Activated CD8-positive, alpha-beta memory T cell treated with anti-CD3 and anti-CD28 coated beads, Interleukin-2, amount 10 ng/mL, durations not matched to agents 7 days and 5 days (primary cell): ENCODE measurements at regions not wholly inside any gene's neighbourhood (a gene's known extent, or its start where the extent isn't known, plus 50 kb on each side); places are given as distances from the start of the nearest gene placed in this dataset.

ENCODE experiments used
- ATAC-seq: fragments of 150-1000 bp; cut with Tn5 transposase; one replicate; pipeline ENCODE4 v1.10.0; 2021; ENCODE audit warnings: moderate library complexity
- CTCF ChIA-PET: fragments of 350-600 bp; sonication (Branson Sonifier 250); formaldehyde crosslinking; loops from one replicate; lab custom pipeline; 2021; ENCODE audit warnings: antibody characterized with exemption; lab: Charles Lee
- DNase-seq: peaks from one replicate; pipeline ENCODE4 v3.0.0-alpha.2; 2020
- H3K27ac Mint-ChIP-seq: one replicate; pipeline ENCODE4 v1.8.0; 2021; ENCODE audit warnings: mild to moderate bottlenecking, mixed read lengths
- H3K27me3 Mint-ChIP-seq: one replicate; pipeline ENCODE4 v1.8.0; 2021; ENCODE audit warnings: mixed read lengths
- H3K36me3 Mint-ChIP-seq: one replicate; pipeline ENCODE4 v1.8.0; 2021; ENCODE audit warnings: mild to moderate bottlenecking, mixed read lengths
- H3K4me1 Mint-ChIP-seq: one replicate; pipeline ENCODE4 v1.8.0; 2021; ENCODE audit warnings: mixed read lengths
- H3K4me3 Mint-ChIP-seq: one replicate; pipeline ENCODE4 v1.8.0; 2021; ENCODE audit warnings: mild to moderate bottlenecking, moderate library complexity, mixed read lengths
- H3K9me3 Mint-ChIP-seq: one replicate; pipeline ENCODE4 v1.8.0; 2022; ENCODE audit warnings: low read depth, mixed read lengths

DNA sequence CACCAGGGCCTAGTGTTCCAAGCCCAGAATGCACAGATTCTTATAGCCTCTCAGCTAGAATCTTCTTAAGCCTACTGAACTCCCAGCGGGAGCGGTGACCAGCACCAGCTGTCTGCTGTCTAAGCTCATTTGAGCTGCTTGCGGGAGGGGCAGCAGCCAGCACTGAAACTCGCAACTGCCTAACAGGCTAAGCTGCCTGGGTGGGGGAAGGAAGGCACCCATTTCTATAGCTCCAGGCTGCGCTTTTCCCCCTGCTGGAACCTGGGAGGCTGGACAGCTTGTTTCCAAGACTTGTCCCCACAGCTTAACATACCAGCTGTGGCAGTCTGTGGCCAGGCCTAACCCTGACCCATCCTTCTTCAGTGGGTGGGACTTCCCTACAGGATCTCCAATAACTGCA, 512.9 kb downstream of the EFNA5 start:
- H3K36me3 Mint-ChIP-seq: no peaks in the 10 kb centered on the region
- no peak overlapping the region for H3K4me3 Mint-ChIP-seq
- CTCF ChIA-PET: no interaction called here
- H3K27me3 Mint-ChIP-seq: no peaks in the 10 kb centered on the region
- peaks cover 3% of the 10 kb centered on the region for H3K9me3 Mint-ChIP-seq
- H3K4me1 Mint-ChIP-seq: no peaks in the 10 kb centered on the region
- DNase-seq (no peak), ATAC-seq (no peak)
- H3K27ac Mint-ChIP-seq: no peak overlapping the region

DNA sequence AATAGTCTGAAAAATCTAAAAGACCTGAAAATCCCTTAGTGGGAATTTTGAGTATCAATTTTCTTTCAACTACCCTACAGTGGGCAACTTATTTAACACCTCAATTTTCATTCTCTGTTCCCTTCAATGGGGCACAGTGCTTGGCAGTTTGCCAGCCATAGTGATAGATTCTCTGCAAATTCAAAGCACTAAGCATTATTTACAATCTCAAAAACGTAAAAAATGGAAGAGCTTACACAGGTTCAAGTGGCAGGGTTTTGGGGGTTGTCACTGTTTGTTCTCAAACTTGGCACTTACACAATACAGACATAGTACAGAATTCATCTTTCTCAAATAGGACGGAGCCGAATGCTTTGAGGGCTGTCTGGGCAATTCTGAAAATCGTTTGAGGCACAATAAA, 515.0 kb downstream of the EFNA5 start:
- Mint-ChIP-seq H3K27ac (no peak overlapping the region), H3K9me3 (peaks cover 3% of the 10 kb centered on the region), H3K4me3 (no peak overlapping the region), H3K27me3 (no peaks in the 10 kb centered on the region), H3K4me1 (no peaks in the 10 kb centered on the region), H3K36me3 (no peaks in the 10 kb centered on the region)
- ATAC-seq (no peak), DNase-seq (no peak)
- CTCF ChIA-PET: no interaction called here

DNA sequence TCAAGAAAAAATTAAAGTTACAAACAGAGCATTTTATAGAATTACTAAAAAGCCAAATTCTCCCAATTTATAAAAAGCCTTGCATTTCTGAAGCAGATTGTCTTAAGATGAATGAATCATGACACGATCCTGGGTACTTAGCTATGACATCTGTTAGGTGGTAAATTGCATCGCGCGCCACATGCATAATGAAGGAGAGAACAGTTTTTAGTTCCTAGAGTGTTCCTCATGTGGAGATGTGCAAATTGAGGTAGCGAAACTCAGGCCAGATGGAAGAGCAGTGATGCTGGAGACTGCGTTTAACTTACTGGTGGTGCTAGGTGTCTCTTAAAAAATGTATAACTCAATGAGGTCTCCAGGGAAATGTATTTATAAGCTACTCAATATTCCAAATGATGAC, 516.1 kb downstream of the EFNA5 start:
- DNase-seq (no peak), ATAC-seq (no peak)
- H3K9me3 Mint-ChIP-seq: peaks cover 3% of the 10 kb centered on the region
- no peaks in the 10 kb centered on the region for H3K4me1 Mint-ChIP-seq
- H3K36me3 Mint-ChIP-seq: no peaks in the 10 kb centered on the region
- no peak overlapping the region for H3K4me3 Mint-ChIP-seq
- no peaks in the 10 kb centered on the region for H3K27me3 Mint-ChIP-seq
- CTCF ChIA-PET: no interaction called here
- no peak overlapping the region for H3K27ac Mint-ChIP-seq

DNA sequence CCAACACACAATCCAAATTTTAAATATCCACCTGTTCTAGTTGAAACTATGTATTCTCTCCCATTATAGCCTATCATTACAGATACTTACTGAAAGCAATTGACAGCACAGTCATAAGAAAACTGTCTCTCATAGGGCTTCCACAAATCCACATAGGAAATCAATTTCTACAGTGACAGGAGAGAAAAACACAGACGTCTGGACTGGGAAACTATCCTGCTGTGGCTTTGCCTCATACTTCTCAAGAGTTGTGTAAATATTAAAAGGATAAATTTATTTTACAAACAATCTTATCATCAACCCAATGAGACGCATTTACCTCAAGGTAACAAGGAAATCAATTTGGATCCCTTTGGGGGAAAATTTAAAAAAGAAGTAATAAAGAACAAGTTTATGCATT, 517.5 kb downstream of the EFNA5 start:
- Mint-ChIP-seq H3K4me1 (no peaks in the 10 kb centered on the region), H3K36me3 (no peaks in the 10 kb centered on the region)
- CTCF ChIA-PET: no interaction called here

DNA sequence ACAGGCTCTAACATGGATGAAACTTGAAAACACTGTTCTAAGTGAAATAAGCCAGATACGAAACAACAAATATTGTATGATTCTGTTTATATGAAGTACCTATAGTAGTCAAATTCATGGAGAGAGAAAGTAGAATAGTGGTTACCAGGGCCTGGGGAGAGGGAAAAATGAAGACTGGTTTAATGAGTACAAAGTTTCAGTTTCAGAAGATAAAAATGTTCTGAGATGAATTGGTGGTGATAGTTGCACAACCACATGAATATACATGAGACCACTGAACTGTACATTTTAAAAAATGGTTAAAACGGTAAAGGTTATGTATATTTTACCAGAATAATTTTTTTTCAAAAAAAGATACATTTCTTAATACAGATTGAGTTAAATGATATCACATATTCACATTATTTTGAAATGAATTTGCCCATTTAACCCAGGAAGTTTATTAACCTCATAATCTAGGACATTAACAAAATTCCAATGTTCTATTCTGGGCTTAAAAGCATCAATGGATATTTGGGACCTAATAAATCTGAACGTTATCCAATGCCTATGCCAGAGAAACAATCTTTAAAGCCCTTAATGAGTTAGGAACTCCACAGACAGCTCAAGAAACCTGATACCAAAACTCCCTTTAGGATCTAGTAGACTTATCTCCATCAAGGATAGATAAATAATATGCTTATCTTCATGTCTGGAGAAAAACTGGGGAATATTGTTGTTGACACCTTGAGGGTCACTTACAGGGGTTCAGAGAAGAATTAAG, 521.3 kb downstream of the EFNA5 start:
- no peaks in the 10 kb centered on the region for H3K27me3 Mint-ChIP-seq
- H3K4me3 Mint-ChIP-seq: no peak overlapping the region

More for the DNA sequence above, 517.5 kb downstream of the EFNA5 start:
- H3K27me3 Mint-ChIP-seq: no peaks in the 10 kb centered on the region
- peaks cover 2% of the 10 kb centered on the region for H3K9me3 Mint-ChIP-seq
- no peak for ATAC-seq
- H3K27ac Mint-ChIP-seq: no peak overlapping the region
- DNase-seq: no peak
- no peak overlapping the region for H3K4me3 Mint-ChIP-seq

DNA sequence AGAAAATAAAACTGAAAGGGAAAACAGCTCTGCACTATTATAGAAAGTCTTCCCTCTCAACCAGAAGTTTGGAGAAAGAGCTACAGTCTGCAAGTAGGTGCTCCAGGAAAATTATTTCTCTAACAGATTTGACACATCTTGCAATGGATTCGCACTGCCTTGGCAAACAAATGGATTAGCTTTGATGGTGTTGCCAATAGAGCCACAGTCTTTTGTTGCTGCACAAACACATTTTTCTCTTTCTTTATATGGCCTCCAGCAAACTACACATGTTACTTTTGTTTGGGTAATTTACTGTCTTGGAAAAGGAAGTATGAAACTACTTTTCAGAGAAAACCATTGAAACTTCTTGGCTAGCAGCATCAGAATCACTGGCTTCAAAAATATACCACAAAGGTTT, 523.1 kb downstream of the EFNA5 start:
- H3K4me3 Mint-ChIP-seq: no peak overlapping the region
- CTCF ChIA-PET: no interaction called here
- no peaks in the 10 kb centered on the region for H3K27me3 Mint-ChIP-seq
- ATAC-seq: no peak
- H3K36me3 Mint-ChIP-seq: no peaks in the 10 kb centered on the region
- H3K9me3 Mint-ChIP-seq: peaks cover 2% of the 10 kb centered on the region
- no peak for DNase-seq
- no peaks in the 10 kb centered on the region for H3K4me1 Mint-ChIP-seq
- H3K27ac Mint-ChIP-seq: no peak overlapping the region

More for the DNA sequence above, 521.3 kb downstream of the EFNA5 start:
- CTCF ChIA-PET: no interaction called here
- ATAC-seq (no peak), DNase-seq (no peak)
- Mint-ChIP-seq H3K4me1 (no peaks in the 10 kb centered on the region), H3K9me3 (peaks cover 2% of the 10 kb centered on the region), H3K36me3 (no peaks in the 10 kb centered on the region), H3K27ac (no peak overlapping the region)

DNA sequence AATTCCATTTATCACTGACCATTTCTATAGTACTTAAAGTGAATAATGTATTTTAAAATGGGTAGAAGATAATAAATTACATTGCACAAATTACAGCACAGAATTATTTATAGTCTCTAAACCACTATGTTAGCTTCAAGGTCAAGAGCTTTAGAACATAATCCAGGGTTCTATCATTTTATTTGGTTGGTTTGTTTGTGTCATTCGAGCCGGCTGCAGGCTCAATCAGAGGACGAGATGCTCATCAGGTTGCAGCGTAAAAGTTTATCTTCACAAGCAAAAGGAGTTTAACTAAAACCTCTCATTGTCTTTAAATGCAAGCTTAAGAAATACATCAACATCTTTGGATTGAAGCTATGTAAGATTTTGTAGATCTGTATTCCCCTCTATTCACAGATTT, 523.8 kb downstream of the EFNA5 start:
- H3K27me3 Mint-ChIP-seq: no peaks in the 10 kb centered on the region
- H3K36me3 Mint-ChIP-seq: no peaks in the 10 kb centered on the region
- DNase-seq (no peak), ATAC-seq (no peak)
- CTCF ChIA-PET: no interaction called here
- no peak overlapping the region for H3K4me3 Mint-ChIP-seq
- H3K27ac Mint-ChIP-seq: no peak overlapping the region
- no peaks in the 10 kb centered on the region for H3K4me1 Mint-ChIP-seq
- peaks cover 2% of the 10 kb centered on the region for H3K9me3 Mint-ChIP-seq

DNA sequence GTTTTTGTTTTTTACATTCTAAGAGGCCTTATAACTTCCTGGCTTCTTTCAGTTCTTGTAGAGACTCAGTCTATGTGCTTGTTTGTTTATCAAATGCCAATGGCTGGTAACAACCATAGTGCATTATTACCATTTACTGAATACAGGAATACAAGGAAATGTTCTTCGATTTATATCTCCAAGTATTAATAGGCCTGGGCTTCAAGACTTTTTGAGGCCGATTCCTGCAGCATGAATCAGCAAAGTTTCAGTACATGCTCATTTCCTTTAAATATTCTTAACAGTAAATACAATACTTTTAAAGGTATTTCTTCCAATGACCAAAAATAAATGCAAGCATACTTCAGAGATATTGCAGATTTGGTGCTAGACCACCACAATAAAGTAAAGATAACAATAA, 535.3 kb downstream of the EFNA5 start:
- Mint-ChIP-seq H3K36me3 (no peaks in the 10 kb centered on the region), H3K4me3 (no peak overlapping the region), H3K27me3 (no peaks in the 10 kb centered on the region), H3K27ac (no peak overlapping the region), H3K4me1 (no peaks in the 10 kb centered on the region), H3K9me3 (peaks cover 5% of the 10 kb centered on the region)
- ATAC-seq: no peak
- CTCF ChIA-PET: no interaction called here
- DNase-seq: no peak

DNA sequence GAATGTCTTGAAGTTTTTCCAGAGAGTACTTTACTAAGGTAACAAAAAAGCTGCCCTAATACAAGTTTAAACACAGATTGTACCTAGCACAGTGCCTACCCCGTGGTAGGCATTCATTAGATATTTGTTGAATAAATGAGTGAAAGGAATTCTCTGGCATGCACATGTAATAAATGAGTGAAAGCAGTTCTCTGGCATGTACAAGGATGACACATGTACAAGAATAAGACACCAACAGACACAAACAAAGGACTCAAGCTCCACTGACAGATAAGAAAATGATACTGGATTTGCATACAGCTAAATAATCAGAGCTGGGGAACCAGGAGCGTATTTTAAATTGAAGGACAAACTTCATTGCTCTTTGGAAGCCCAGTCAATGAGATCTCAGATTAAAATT, 535.8 kb downstream of the EFNA5 start:
- DNase-seq: no peak
- Mint-ChIP-seq H3K27me3 (no peaks in the 10 kb centered on the region), H3K4me3 (no peak overlapping the region), H3K9me3 (peaks cover 2% of the 10 kb centered on the region), H3K27ac (no peak overlapping the region), H3K4me1 (no peaks in the 10 kb centered on the region), H3K36me3 (no peaks in the 10 kb centered on the region)
- CTCF ChIA-PET: no interaction called here
- no peak for ATAC-seq

DNA sequence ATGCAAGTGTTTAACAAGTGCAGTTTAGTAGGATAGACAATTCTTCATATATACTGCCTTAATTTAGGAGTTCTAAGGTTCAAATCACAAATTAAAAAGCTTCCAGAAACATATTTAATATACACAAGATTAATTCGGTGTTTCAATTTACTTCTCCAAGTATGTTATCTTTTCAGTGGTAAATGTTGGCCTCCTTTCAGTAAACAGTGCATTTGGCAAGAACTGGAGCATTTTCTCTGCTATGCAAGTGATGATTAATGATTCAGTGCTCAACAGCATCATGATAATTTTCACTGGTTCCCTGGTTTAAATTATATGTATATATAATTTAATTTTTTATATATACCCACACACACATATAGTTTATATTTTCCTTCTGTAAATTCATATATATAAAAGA, 541.7 kb downstream of the EFNA5 start:
- Mint-ChIP-seq H3K36me3 (no peaks in the 10 kb centered on the region), H3K27me3 (no peaks in the 10 kb centered on the region), H3K27ac (no peak overlapping the region), H3K9me3 (peaks cover 2% of the 10 kb centered on the region), H3K4me3 (no peak overlapping the region), H3K4me1 (no peaks in the 10 kb centered on the region)
- ATAC-seq (no peak), DNase-seq (no peak)
- CTCF ChIA-PET: no interaction called here

DNA sequence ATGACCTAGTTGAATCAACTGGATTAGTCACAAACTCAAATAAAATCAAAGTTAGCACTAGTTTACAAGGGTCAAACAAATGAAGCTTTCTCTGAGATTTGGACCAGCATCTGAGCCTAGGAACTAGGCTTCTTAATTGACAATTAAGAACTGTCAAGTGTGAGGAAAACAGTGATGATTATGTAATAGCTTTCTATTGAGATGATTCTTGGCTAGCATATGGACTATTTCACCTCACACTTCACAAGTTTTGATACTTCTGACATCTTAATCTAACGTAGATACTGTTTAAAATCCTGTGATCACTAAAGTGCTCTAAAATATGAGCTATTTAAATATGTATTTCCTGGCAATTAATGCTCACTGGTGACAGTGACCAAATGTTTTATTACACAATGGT, 542.9 kb downstream of the EFNA5 start:
- CTCF ChIA-PET: no interaction called here
- H3K9me3 Mint-ChIP-seq: peaks cover 2% of the 10 kb centered on the region
- no peak overlapping the region for H3K4me3 Mint-ChIP-seq

DNA sequence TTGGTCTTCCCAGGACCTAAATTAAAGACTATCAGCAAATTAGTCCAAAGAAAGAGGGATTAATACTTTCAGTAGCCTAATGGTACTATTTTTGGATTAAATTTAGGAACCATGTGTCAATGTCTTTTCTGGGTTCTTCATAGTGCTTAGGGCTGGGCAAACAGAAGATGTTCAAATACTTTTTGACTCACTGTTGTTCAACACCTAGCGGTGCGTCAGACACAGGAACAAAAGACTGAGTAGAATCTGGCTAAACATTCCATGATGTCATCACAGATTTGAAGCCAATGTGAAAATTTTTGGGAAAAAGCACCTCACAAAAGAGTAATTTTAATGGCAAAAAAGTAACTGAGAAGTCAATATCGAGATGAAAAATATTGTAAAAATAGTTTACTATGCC, 544.4 kb downstream of the EFNA5 start:
- H3K4me1 Mint-ChIP-seq: no peaks in the 10 kb centered on the region
- no peaks in the 10 kb centered on the region for H3K36me3 Mint-ChIP-seq
- DNase-seq: no peak
- ATAC-seq: no peak
- no peak overlapping the region for H3K27ac Mint-ChIP-seq
- no peaks in the 10 kb centered on the region for H3K9me3 Mint-ChIP-seq
- CTCF ChIA-PET: no interaction called here
- no peak overlapping the region for H3K4me3 Mint-ChIP-seq
- H3K27me3 Mint-ChIP-seq: no peaks in the 10 kb centered on the region

More for the DNA sequence above, 542.9 kb downstream of the EFNA5 start:
- ATAC-seq: no peak
- Mint-ChIP-seq H3K27me3 (no peaks in the 10 kb centered on the region), H3K4me1 (no peaks in the 10 kb centered on the region), H3K36me3 (no peaks in the 10 kb centered on the region), H3K27ac (no peak overlapping the region)
- no peak for DNase-seq

DNA sequence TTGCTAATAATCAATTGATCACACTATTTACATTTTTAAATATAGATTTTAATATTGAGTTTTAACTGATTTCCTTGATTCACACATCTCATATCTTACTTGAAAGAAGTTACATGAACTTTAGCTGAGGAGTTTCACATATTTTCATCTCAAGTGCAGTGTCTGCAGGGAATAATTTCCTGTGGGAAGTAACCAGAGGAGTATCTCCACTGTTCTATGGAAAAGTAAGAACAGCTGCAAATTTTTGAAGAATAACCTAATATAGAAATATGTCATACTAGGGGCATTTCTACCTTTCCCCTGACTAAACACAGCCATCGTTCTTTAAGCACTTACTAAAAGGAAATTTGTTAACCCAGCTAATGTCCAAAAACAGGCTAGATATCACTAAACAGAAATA, 546.4 kb downstream of the EFNA5 start:
- CTCF ChIA-PET: no interaction called here
- ATAC-seq: no peak
- no peaks in the 10 kb centered on the region for H3K4me1 Mint-ChIP-seq
- no peaks in the 10 kb centered on the region for H3K36me3 Mint-ChIP-seq
- H3K9me3 Mint-ChIP-seq: no peaks in the 10 kb centered on the region
- no peak for DNase-seq
- no peak overlapping the region for H3K4me3 Mint-ChIP-seq
- no peak overlapping the region for H3K27ac Mint-ChIP-seq
- H3K27me3 Mint-ChIP-seq: no peaks in the 10 kb centered on the region

DNA sequence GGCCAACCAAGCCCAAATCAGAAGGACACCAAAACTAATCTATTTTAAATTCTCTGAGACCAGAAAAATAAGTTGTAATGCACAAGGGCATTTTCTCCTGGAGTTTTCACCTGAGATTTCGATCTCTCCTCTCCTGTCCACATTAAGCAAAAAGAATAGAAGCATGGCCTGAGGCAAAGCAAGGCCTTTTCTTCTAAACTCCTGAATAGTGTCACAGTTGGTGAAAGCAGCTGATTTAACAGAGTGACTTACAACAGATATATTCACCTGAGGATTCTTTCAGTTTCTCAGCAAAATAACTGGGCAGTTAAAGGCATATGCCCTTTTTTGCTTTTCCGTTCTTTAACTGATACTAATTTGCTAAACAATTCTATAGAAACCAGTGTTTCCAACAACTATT, 547.7 kb downstream of the EFNA5 start:
- no peak overlapping the region for H3K27ac Mint-ChIP-seq
- no peaks in the 10 kb centered on the region for H3K27me3 Mint-ChIP-seq
- ATAC-seq: no peak
- H3K4me1 Mint-ChIP-seq: no peaks in the 10 kb centered on the region
- H3K36me3 Mint-ChIP-seq: no peaks in the 10 kb centered on the region
- no peak overlapping the region for H3K4me3 Mint-ChIP-seq
- CTCF ChIA-PET: no interaction called here
- DNase-seq: no peak
- no peaks in the 10 kb centered on the region for H3K9me3 Mint-ChIP-seq
